Stimulated activated CD4-positive, alpha-beta T cell treated with anti-CD3 and anti-CD28 coated beads, Interleukin-1b, Interleukin-23, amount 100 ng/mL, for 48 hours (primary cell): ENCODE measurements at regions not wholly inside any gene's neighbourhood (a gene's known extent, or its start where the extent isn't known, plus 50 kb on each side); places are given as distances from the start of the nearest gene placed in this dataset.

Experiments used
- DNase-seq: peaks from one replicate; pipeline ENCODE4 v3.0.0-alpha.2; 2020

DNA sequence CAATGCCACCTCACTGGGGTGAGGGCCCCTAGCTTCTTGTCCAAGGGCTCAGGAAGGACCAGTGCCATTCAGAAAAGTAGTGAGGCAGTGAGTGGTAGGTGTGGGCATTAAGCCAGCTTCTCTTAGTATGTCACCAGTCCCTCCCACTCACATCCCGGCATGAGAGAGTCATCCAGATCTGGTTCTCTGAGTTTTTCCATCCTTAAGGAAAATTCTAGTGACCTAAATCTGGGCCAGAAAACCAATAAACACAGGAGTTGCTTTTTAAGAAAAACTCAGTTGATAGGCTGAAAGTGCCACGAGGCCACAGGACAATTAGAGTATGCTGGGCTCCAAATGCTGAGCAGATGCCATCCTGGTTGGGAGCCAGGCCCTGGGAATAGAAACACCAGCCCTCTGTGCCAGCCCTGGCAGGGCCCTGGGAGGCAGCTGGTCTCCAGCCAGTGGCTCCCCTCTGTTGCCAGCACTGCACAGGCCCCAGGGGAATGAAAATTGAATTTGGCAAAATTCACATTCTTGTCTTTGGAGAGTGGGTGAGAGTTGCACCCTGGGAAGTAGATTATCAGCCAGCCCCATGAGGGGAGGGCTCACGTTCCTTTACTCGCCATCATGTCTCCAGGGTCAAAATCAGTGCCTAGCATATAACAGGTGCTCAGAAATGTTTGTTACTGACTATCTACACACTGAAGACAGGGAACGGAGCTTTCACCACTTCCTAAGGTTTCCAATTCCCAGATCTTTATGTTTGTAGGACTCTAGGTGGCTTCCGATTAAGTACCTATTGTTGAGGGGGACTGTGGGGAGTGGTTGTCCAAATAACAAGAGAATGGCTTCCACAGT, 52.8 kb downstream of the FAM43A start:
- DNase-seq: no peak

DNA sequence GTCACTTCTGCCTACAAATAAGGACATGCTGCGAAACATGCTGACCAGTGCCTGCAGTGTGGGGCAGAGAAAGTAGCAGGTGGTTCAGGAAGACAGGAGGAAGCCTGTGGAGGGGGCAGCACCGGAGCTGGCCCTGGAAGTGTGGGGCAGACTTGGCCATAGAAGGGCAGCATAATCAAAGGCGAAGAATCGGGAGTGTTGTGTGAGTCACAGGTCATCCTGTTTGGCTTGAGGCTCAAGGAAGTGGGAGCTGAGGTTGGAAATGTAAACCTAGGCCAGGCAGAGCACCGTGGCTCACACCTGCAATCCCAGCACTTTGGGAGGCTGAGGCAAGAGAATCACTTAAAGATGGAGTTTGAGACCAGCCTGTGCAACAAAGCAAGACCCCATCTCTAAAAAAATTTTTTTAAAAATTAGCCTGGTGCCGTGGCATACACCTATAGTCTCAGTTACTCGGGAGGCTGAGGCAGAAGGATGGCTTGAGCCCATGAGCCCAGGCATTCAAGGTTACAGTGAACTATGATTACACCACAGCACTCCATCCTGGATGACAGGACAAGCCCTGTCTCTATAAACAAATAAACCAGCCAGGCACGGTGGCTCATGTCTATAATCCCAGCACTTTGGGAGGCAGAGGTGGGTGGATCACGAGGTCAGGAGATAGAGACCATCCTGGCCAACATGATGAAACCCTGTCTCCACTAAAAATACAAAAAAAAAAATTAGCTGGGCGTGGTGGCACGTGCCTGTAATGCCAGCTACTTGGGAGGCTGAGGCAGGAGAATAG, 54.0 kb downstream of the FAM43A start:
- DNase-seq: no peak

DNA sequence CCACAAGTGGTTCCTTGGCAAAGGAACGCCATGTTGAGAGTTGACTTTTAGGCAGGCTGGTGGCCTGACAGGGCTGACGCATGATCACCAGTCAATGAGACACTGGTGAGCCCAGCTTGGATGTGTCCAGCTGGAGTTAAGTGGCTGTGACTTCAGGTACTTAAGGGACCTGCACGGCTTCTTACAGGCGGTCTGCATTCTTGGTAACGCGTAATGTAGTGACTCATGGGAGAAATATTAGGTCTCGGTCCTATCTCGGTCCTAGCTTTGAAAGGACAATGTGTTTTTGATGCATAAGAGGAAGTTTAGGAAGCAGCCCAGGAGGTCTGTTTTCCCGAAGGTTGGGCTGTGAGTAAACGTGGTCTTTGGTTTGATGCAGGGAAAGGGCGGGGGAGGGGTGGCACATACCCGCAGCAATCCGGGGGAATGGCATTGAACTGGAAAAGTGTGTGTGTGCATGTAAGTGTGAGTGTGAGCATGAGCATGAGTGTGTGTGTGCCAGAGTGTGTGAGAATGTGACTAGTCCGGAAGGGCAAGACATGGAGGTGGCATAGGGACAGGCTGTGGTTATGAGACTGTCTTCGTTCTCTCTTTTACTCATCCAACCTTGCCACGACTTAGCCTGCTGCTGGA, 55.3 kb downstream of the FAM43A start:
- DNase-seq: no peak

GRCh38 chr3:194741916-194742315, 56.2 kb downstream of the FAM43A start:
- no peak for DNase-seq

- no peak for DNase-seq
Observed at GRCh38 chr3:194744826-194745225, 59.1 kb downstream of the FAM43A start.

DNA sequence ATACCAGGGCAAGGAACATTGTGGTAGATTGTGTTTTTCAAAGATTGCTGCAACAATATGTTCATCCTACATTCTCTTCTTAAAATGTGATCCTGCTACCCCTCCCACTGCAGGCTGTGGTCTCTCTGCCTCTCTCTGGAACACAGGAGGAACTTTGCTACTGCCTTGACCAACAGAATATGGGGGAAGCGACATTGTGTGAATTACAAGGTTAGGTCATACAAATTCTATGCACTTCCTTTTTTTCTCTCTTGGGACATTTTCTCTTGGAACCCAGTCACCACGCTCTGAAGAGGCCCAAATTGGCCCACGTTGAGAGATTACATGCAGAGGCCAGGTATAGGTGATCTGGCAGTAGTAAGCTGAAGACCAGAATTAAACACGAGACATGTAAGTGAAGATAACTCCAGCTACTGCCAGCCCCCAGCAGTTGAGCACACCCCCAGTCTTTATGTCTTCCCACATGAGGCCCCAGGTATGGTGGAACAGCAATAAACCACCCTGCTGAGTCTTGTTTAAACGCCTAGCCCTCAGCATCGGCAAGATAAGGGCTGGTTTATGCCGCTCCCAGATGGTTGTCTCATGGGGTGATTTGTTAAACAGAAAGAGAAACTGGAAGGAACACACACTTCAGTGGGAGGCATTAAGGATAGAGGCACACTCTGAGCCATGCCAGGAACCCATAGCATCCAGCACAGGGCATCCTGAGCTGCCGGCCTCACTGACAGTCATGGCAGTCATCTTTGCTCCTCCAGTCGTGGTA, 59.9 kb downstream of the FAM43A start:
- no peak for DNase-seq

- DNase-seq: no peak
Observed at GRCh38 chr3:194748225-194748624, 62.5 kb downstream of the FAM43A start.

DNA sequence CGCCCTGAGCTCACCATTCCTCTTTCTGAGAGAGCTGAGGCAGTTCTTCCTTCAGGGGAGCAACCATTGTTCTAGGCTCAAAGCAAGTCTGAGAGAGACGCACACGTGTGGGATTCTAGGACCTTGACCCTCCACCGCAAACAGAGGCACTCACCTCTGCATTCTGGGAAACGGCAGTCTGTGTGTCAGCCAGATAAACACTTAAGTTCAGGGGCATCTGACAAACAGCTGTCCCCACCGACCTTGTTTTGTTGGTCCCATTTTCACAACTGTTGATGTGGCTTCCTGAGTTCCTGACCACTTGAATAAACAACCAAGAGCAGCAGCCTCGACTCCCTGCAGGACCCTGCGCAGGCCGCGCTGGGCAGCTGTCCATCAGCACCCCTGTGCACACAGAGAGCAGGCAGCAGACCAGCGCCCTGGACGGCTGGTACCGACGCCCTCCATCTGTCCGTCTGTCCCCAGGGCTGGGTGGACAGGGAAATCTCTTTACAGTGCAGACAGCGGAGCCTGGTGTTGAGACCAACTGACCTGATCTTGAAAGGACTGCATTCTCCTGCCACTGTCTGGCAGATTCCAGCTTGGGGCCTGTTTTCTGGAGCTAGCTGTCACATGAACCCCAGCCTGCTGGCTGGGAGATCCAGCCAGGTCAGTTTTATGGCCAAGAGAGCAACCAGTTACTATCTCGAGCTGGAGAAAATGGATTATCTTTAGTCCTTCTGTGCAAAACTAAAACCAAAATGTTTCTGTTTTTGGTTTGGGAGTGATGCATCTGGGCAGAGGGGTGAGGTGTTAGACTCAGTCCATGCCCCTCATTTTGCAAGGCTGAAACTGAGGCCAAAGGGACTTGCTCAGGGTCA, 64.2 kb downstream of the FAM43A start:
- no peak for DNase-seq

- DNase-seq: no peak
Observed at GRCh38 chr3:194750491-194750828, 64.8 kb downstream of the FAM43A start.

- DNase-seq: no peak
Observed at GRCh38 chr3:194755671-194756459, 70.2 kb downstream of the FAM43A start.

DNA sequence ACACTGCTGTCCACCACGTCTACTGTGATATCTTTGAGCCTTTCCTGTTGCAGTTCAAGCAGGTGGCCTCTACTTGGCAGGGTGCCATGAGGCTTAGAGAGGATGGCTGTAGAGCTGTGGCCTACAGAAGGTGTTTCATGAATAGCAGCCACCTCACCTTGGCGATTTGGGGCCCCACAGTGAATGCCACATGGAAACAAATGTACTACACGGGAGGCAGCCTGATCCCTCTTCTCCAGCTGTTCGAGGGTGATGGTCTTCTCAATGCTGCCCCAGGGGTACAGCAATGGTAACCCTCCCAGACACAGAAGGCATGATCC, 70.7 kb downstream of the FAM43A start:
- no peak for DNase-seq

DNA sequence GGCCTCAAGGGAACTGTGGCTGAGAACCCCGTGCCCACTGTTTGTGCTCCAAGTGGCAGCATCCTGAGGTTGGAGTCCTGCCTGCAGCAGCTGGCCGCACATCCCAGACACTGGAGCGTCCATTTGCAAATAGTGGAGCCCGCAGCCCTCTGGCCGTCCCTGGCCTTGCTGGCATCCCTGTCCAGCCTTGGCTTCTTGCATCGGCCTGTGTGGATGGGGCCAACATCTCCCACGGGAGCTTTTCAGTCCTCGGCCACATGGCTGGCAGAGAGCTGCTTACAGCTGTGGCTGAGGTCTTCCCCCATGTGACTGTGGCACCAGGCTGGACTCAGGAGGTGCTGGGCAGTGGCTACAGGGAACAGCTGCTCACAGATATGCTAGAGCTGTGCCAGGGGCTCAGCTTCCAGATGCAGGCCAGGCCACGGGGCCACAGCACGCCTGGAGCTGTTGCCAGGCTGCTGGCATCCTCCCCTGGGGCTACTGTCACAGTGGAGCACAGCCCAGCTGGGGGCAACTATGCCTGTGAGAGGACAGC, 71.2 kb downstream of the FAM43A start:
- no peak for DNase-seq

DNA sequence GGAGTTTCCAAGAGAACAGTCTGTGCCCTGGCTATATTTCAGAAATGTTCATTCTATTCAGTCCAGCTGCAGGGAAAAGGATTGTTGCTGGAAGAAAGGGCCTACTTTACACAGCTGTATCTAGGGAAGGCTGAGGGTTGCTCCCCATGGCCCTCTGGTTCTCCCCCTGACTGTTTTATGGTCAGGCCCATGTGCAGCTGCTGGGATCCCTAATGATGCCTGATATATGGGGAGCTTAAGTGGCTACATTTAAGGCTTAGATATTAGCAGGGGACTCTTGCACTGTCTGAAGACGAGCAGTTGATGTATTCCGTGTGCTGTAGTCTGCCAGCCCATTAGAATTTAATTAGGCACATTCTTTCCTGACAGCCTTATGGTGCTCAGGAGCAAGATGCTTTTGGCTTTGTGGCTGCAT, 72.0 kb downstream of the FAM43A start:
- no peak for DNase-seq

DNA sequence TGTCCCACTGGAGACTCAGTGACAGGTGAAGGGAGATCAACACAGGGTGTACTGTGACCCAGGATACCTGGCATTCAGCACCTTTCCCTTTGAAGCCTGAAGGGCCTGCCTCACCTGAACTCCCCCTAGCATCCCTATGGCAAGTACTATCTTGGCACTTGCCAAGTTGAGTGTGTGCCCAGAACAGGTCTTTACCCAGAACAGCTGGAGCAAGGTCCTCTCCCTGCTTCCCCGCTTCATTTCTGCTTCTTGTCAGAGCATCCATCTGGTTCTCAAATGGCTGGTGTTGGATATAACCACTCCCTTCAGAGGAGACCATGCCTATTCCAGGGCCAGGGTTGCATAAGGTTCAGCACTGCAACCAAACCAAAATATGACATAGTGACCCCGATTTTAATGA, 73.0 kb downstream of the FAM43A start:
- DNase-seq: no peak

DNA sequence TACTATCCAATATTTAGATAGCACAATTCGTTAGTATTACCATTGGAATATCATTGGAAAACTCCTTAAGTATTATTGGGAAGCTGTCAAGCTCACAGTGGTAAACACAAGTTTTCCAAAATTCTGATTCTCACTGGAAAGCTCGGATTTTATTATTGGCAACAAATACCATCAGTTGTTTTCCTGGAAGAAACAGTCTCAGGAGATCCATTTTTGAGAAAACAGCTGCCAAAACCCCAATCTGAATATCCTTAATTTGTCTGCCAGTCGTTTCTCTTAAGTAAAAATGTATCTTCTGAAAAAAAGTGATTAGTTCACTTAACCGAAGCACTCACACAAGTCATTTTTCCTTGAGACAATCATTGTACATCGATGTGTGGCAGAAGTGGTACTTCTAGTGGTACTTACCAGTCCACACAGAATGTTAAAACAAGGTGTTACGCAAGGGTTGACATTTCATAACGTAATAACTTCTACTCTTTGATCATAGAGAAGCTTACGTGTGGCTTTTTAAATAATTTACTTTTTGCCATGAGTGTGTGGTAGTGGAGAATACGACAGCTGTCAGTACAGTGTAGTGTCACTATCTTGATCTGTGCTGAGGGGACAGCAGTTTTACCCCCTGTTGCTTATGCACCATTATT, 74.9 kb downstream of the FAM43A start:
- DNase-seq: no peak

DNA sequence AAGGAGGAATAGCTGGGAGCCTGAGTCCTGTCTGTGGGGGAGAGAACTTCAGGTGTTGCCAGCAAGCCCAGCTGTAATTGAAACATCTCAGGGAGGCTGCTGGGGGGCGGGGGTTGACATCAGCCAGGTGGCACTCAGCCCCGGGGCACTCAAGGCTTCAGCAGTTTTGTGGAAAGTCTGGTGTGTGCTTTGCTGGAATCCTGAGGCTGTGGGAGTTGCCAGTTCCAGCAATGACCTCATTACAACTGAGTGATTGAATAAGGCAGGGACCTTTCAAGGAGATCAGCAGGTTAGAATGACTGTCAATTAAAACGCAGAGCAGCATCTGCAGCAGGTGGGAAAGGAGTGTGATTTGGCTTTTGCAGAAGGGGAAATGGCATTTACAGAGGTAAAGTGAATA, 75.7 kb downstream of the FAM43A start:
- DNase-seq: no peak

GRCh38 chr3:194766845-194767244, 81.2 kb downstream of the FAM43A start:
- no peak for DNase-seq

DNA sequence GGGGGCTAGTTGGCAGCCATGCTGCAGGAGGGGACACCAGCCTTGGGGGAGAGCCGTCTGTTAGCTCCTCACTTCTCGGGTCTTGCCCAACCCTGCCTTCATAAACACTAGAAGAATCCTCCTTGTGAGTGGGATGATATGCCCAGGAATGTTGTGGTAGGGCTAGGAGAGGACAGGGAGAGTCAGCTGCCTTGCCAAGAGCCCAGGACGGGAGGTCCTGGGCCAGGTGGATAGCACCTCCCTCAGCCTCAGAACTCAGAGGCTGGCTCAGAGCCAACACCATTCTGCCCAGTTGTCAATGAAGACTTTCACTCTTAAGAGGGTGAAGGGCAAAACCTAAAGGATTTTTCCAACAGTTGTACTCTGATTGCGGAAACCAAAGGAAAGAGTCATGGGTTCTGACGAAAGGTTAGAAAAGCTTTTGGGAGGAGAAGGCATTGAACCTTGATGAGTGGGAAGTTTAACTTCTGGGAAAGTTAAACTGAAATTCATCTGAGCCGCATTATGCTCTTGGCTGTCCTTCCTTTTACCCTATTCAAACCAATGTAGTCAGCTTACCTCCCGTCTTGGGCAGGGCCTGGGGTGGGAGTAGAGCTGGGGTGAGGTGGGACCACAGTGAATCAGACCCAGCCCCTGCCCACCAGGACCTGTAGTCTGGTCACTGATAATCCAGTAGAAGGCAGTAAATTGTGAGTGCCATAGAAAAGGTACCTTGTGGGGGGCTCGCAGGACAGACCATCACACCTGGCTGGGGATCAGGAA, 81.9 kb downstream of the FAM43A start:
- DNase-seq: no peak

DNA sequence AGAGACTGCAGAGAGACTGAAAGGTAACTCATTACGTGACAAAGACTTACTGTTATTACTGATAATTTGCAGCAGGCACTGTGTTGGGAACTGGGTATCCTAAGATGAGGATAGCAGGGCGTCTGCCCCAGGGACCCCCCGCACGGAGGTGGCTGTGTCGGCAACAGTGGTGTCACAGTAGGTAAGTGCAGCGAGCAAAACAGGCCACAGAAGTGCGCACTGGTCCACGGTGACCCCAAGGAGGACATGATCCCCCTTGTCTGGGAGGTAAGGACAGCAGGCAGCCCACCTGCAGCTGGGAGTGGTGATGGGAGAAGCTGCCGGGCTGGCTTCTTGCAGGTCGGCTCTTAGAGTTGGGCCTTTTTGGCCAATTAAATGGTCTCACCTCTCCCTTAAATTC, 82.9 kb downstream of the FAM43A start:
- no peak for DNase-seq
